Prostate gland (tissue), 2 donors: ENCODE measurements at regions not wholly inside any gene's neighbourhood (a gene's known extent, or its start where the extent isn't known, plus 50 kb on each side); places are given as distances from the start of the nearest gene placed in this dataset.

ENCODE experiments used
- CTCF ChIP-seq, 4 experiments: fragments of 200-600 bp in 2 of 4; fragments of 450-650 bp in 2 of 4; sonication (generic) in 2 of 4; IDR thresholded peaks; 1 replicate in 3 of 4; 2 replicates in 1 of 4; pipeline ENCODE4 v1.5.1; 2016 to 2019; ENCODE audit warnings: antibody characterized with exemption in 4 of 4, mild to moderate bottlenecking in 2 of 4, moderate library complexity in 2 of 4
- POLR2A ChIP-seq: fragments of 450-650 bp; IDR thresholded peaks from one replicate; pipeline ENCODE4 v1.6.1; 2016; ENCODE audit warnings: antibody characterized with exemption, mild to moderate bottlenecking
- POLR2AphosphoS5 ChIP-seq: sonication (generic); formaldehyde crosslinking; IDR thresholded peaks from one replicate; pipeline ENCODE4 v1.6.1; 2017; ENCODE audit warnings: antibody characterized with exemption

DNA sequence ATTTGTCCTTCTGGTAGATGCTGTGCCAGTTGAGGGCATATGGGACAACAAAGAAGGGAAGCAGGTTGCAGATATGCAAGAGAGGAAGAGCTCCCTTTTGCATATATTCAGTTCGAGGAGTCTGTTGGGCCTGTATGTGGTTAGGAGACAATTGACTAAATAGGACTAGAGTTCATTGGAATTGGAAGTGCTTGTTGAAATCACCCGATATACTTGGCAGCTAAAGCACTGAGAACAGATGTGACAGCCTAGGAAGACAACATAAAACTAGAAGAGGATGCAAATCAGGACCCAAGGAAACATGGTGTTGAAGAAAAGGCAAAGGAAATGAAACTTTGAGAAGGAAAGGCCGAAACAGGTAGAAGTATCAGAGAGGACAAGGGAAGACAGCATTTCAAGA is 215.2 kb upstream of the P2RY1 start:
- TF ChIP-seq POLR2A (no peak), CTCF (IDR thresholded peaks at IDR 0.05) (no peak), POLR2AphosphoS5 (no peak)
